Thyroid gland (tissue), 4 donors: ENCODE measurements at regions not wholly inside any gene's neighbourhood (a gene's known extent, or its start where the extent isn't known, plus 50 kb on each side); places are given as distances from the start of the nearest gene placed in this dataset.

Experiments used
- CTCF ChIP-seq, 6 experiments: fragments of 200-600 bp in 3 of 6; fragments of 450-650 bp in 3 of 6; sonication (generic) in 3 of 6; IDR thresholded peaks; one replicate each; pipeline ENCODE4 v1.5.1; 2016 to 2019; ENCODE audit warnings: antibody characterized with exemption in 6 of 6, mild to moderate bottlenecking in 2 of 6, inconsistent platforms in 1 of 6, moderate library complexity in 1 of 6
- POLR2A ChIP-seq, 2 donors: fragments of 450-650 bp; IDR thresholded peaks; one replicate each; pipeline ENCODE4 v1.6.1; 2017; ENCODE audit warnings: antibody characterized with exemption in 2 of 2, mild to moderate bottlenecking in 2 of 2, moderate library complexity in 1 of 2

- TF ChIP-seq CTCF (IDR thresholded peaks at IDR 0.05) (no peak), POLR2A (IDR thresholded peaks at IDR 0.05) (no peak)
Observed at GRCh38 chr2:217035967-217036366, 176.1 kb upstream of the TNP1 start.
